ENCODE measurements at regions not wholly inside any gene's neighbourhood (a gene's known extent, or its start where the extent isn't known, plus 50 kb on each side); places are given as distances from the start of the nearest gene placed in this dataset.

- TF ChIP-seq ZNF274 (IDR thresholded peaks at IDR 0.05; ENCODE audit: low read depth, low read length) (no peak), SUZ12 (IDR thresholded peaks at IDR 0.05; ENCODE audit: extremely low read depth, insufficient read depth, insufficient read length) (no peak), YY1 (IDR thresholded peaks at IDR 0.05; ENCODE audit: insufficient read depth, insufficient read length) (no peak)
Observed at GRCh38 chr19:28829359-28829758, 383.6 kb downstream of the UQCRFS1 start.

Measured in NT2/D1 (cell line).